Effector memory CD8-positive, alpha-beta T cell (primary cell): ENCODE measurements at regions not wholly inside any gene's neighbourhood (a gene's known extent, or its start where the extent isn't known, plus 50 kb on each side); places are given as distances from the start of the nearest gene placed in this dataset.

Experiments
- ATAC-seq: fragments of 150-1000 bp; cut with Tn5 transposase; replicated peaks from 2 replicates; pipeline ENCODE4 v1.10.0; 2021; ENCODE audit warnings: mild to moderate bottlenecking, moderate library complexity
- DNase-seq, 3 experiments: peaks; one replicate each; pipeline ENCODE4 v3.0.0; 2021
- H3K27ac Mint-ChIP-seq, 2 donors: one replicate each; pipeline ENCODE4 v1.8.0; 2022; ENCODE audit warnings: mild to moderate bottlenecking in 2 of 2, mixed read lengths in 2 of 2, moderate library complexity in 2 of 2
- H3K27me3 Mint-ChIP-seq, 2 donors: one replicate each; pipeline ENCODE4 v1.8.0; 2022; ENCODE audit warnings: mixed read lengths in 2 of 2
- H3K36me3 Mint-ChIP-seq: one replicate; pipeline ENCODE4 v1.8.0; 2022; ENCODE audit warnings: mild to moderate bottlenecking, moderate library complexity, mixed read lengths; ENCODE audit not compliant: insufficient read depth
- H3K4me1 Mint-ChIP-seq, 2 donors: one replicate each; pipeline ENCODE4 v1.8.0; 2022; ENCODE audit warnings: low read depth in 2 of 2, mixed read lengths in 2 of 2
- H3K4me3 Mint-ChIP-seq, 2 donors: one replicate each; pipeline ENCODE4 v1.8.0; 2022; ENCODE audit warnings: mild to moderate bottlenecking in 2 of 2, mixed read lengths in 2 of 2, moderate library complexity in 2 of 2
- H3K9me3 Mint-ChIP-seq, 2 donors: one replicate each; pipeline ENCODE4 v1.8.0; 2022; ENCODE audit warnings: mixed read lengths in 2 of 2

GRCh38 chr4:116849620-116850019 lies 235.8 kb downstream of the TRAM1L1 start:
- H3K4me1 Mint-ChIP-seq: no peaks in the 10 kb centered on the region
- DNase-seq (no peak), ATAC-seq (no peak)
- H3K27ac Mint-ChIP-seq: no peak overlapping the region
- H3K27me3 Mint-ChIP-seq: no peaks in the 10 kb centered on the region
- H3K4me3 Mint-ChIP-seq: no peak overlapping the region
- H3K9me3 Mint-ChIP-seq: peaks cover 4 to 27% of the 10 kb centered on the region in 2 donors
- no peaks in the 10 kb centered on the region for H3K36me3 Mint-ChIP-seq

- DNase-seq: no peak
- no peak overlapping the region for H3K27ac Mint-ChIP-seq
- no peak overlapping the region for H3K4me3 Mint-ChIP-seq
- no peaks in the 10 kb centered on the region for H3K27me3 Mint-ChIP-seq
- peaks cover 5 to 29% of the 10 kb centered on the region in 2 donors for H3K9me3 Mint-ChIP-seq
- no peaks in the 10 kb centered on the region for H3K36me3 Mint-ChIP-seq
- H3K4me1 Mint-ChIP-seq: no peaks in the 10 kb centered on the region
- ATAC-seq: no peak
Observed at GRCh38 chr4:116847616-116848015, 237.8 kb downstream of the TRAM1L1 start.

- H3K4me1 Mint-ChIP-seq: no peaks in the 10 kb centered on the region
- no peaks in the 10 kb centered on the region for H3K27me3 Mint-ChIP-seq
- no peak overlapping the region for H3K27ac Mint-ChIP-seq
- peaks cover 4% of the 10 kb centered on the region for H3K36me3 Mint-ChIP-seq
- no peak for ATAC-seq
- H3K4me3 Mint-ChIP-seq: no peak overlapping the region
- peaks cover 8 to 24% of the 10 kb centered on the region in 2 donors for H3K9me3 Mint-ChIP-seq
- DNase-seq: no peak
Observed at GRCh38 chr4:116839826-116840225, 245.6 kb downstream of the TRAM1L1 start.

GRCh38 chr4:116838609-116839008 lies 246.8 kb downstream of the TRAM1L1 start:
- H3K4me3 Mint-ChIP-seq: no peak overlapping the region
- no peak for DNase-seq
- ATAC-seq: no peak
- H3K9me3 Mint-ChIP-seq: peaks cover 8 to 24% of the 10 kb centered on the region in 2 donors
- no peak overlapping the region for H3K27ac Mint-ChIP-seq
- no peaks in the 10 kb centered on the region for H3K27me3 Mint-ChIP-seq
- no peaks in the 10 kb centered on the region for H3K4me1 Mint-ChIP-seq
- peaks cover 4% of the 10 kb centered on the region for H3K36me3 Mint-ChIP-seq

GRCh38 chr4:116829187-116829586 lies 256.2 kb downstream of the TRAM1L1 start:
- DNase-seq: no peak
- H3K9me3 Mint-ChIP-seq: peaks cover 10 to 19% of the 10 kb centered on the region in 2 donors
- H3K4me3 Mint-ChIP-seq: no peak overlapping the region
- H3K4me1 Mint-ChIP-seq: no peaks in the 10 kb centered on the region
- no peaks in the 10 kb centered on the region for H3K27me3 Mint-ChIP-seq
- H3K27ac Mint-ChIP-seq: no peak overlapping the region
- H3K36me3 Mint-ChIP-seq: peaks cover 4% of the 10 kb centered on the region
- ATAC-seq: no peak

GRCh38 chr4:116824172-116824571 lies 261.2 kb downstream of the TRAM1L1 start:
- Mint-ChIP-seq H3K4me3 (no peak overlapping the region), H3K27me3 (no peaks in the 10 kb centered on the region), H3K4me1 (no peaks in the 10 kb centered on the region), H3K9me3 (peaks cover 11 to 26% of the 10 kb centered on the region in 2 donors), H3K36me3 (no peaks in the 10 kb centered on the region), H3K27ac (no peak overlapping the region)
- DNase-seq (no peak), ATAC-seq (no peak)

GRCh38 chr4:116811730-116812129 lies 273.6 kb downstream of the TRAM1L1 start:
- ATAC-seq (no peak), DNase-seq (no peak)
- Mint-ChIP-seq H3K27ac (no peak overlapping the region), H3K27me3 (no peaks in the 10 kb centered on the region), H3K36me3 (no peaks in the 10 kb centered on the region), H3K4me3 (no peak overlapping the region), H3K9me3 (peaks cover 3 to 6% of the 10 kb centered on the region in 2 donors), H3K4me1 (no peaks in the 10 kb centered on the region)

- no peak overlapping the region for H3K4me3 Mint-ChIP-seq
- H3K27me3 Mint-ChIP-seq: no peaks in the 10 kb centered on the region
- peaks cover 0 to 6% of the 10 kb centered on the region in 2 donors for H3K9me3 Mint-ChIP-seq
- no peak for ATAC-seq
- no peak overlapping the region for H3K27ac Mint-ChIP-seq
- DNase-seq: no peak
- H3K36me3 Mint-ChIP-seq: no peaks in the 10 kb centered on the region
- H3K4me1 Mint-ChIP-seq: no peaks in the 10 kb centered on the region
Observed at GRCh38 chr4:116796022-116796421, 289.4 kb downstream of the TRAM1L1 start.

- H3K9me3 Mint-ChIP-seq: no peaks in the 10 kb centered on the region
- H3K27me3 Mint-ChIP-seq: no peaks in the 10 kb centered on the region
- H3K4me1 Mint-ChIP-seq: no peaks in the 10 kb centered on the region
- no peak overlapping the region for H3K27ac Mint-ChIP-seq
- H3K36me3 Mint-ChIP-seq: no peaks in the 10 kb centered on the region
- DNase-seq (no peak), ATAC-seq (no peak)
- H3K4me3 Mint-ChIP-seq: no peak overlapping the region
Observed at GRCh38 chr4:116788723-116789122, 296.7 kb downstream of the TRAM1L1 start.

GRCh38 chr4:116755051-116755450 lies 330.3 kb downstream of the TRAM1L1 start:
- Mint-ChIP-seq H3K9me3 (no peaks in the 10 kb centered on the region), H3K4me1 (no peaks in the 10 kb centered on the region), H3K27ac (no peak overlapping the region), H3K36me3 (no peaks in the 10 kb centered on the region), H3K27me3 (no peaks in the 10 kb centered on the region), H3K4me3 (no peak overlapping the region)
- no peak for ATAC-seq
- no peak for DNase-seq

GRCh38 chr4:116752027-116752426 lies 333.3 kb downstream of the TRAM1L1 start:
- DNase-seq (no peak), ATAC-seq (no peak)
- Mint-ChIP-seq H3K9me3 (no peaks in the 10 kb centered on the region), H3K4me3 (no peak overlapping the region), H3K36me3 (no peaks in the 10 kb centered on the region), H3K27ac (no peak overlapping the region), H3K4me1 (no peaks in the 10 kb centered on the region), H3K27me3 (no peaks in the 10 kb centered on the region)

- Mint-ChIP-seq H3K4me1 (no peaks in the 10 kb centered on the region), H3K36me3 (no peaks in the 10 kb centered on the region), H3K27ac (no peak overlapping the region), H3K9me3 (peaks cover 0 to 7% of the 10 kb centered on the region in 2 donors), H3K27me3 (no peaks in the 10 kb centered on the region), H3K4me3 (no peak overlapping the region)
- DNase-seq (no peak), ATAC-seq (no peak)
Observed at GRCh38 chr4:116736756-116737155, 348.6 kb downstream of the TRAM1L1 start.

GRCh38 chr4:116734178-116734577 lies 351.2 kb downstream of the TRAM1L1 start:
- Mint-ChIP-seq H3K4me1 (no peaks in the 10 kb centered on the region), H3K27ac (no peak overlapping the region), H3K36me3 (no peaks in the 10 kb centered on the region), H3K27me3 (no peaks in the 10 kb centered on the region), H3K9me3 (peaks cover 1 to 7% of the 10 kb centered on the region in 2 donors), H3K4me3 (no peak overlapping the region)
- ATAC-seq (no peak), DNase-seq (no peak)

- Mint-ChIP-seq H3K4me1 (no peaks in the 10 kb centered on the region), H3K27me3 (no peaks in the 10 kb centered on the region), H3K36me3 (no peaks in the 10 kb centered on the region), H3K9me3 (peaks cover 1 to 7% of the 10 kb centered on the region in 2 donors), H3K27ac (no peak overlapping the region), H3K4me3 (no peak overlapping the region)
- no peak for ATAC-seq
- DNase-seq: no peak
Observed at GRCh38 chr4:116733370-116733769, 352.0 kb downstream of the TRAM1L1 start.

GRCh38 chr4:116726523-116726922 lies 358.9 kb downstream of the TRAM1L1 start:
- Mint-ChIP-seq H3K4me1 (no peaks in the 10 kb centered on the region), H3K9me3 (peaks cover 0 to 7% of the 10 kb centered on the region in 2 donors), H3K36me3 (no peaks in the 10 kb centered on the region), H3K4me3 (no peak overlapping the region), H3K27me3 (no peaks in the 10 kb centered on the region), H3K27ac (no peak overlapping the region)
- DNase-seq (no peak), ATAC-seq (no peak)
